Loucy (cell line): ENCODE measurements at regions not wholly inside any gene's neighbourhood (a gene's known extent, or its start where the extent isn't known, plus 50 kb on each side); places are given as distances from the start of the nearest gene placed in this dataset.
A peak's percentile ranks its signal among the peaks of the same experiment; 100 is the strongest.

Source experiments
- H2AFZ ChIP-seq: fragments of 200-600 bp; sonication (generic); 2 replicates; pipeline ENCODE4 v1.6.0; 2016; ENCODE audit warnings: antibody characterized with exemption, mild to moderate bottlenecking, low read length, moderate library complexity
- H3F3A ChIP-seq: fragments of 200-600 bp; 2 replicates; pipeline ENCODE4 v1.6.0; 2016; ENCODE audit warnings: antibody characterized with exemption, low read depth, mild to moderate bottlenecking
- H3K27me3 ChIP-seq: fragments of 200-600 bp; sonication (generic); 2 replicates; pipeline ENCODE4 v1.6.1; 2014; ENCODE audit warnings: low read length, mild to moderate bottlenecking; ENCODE audit not compliant: insufficient read depth, poor library complexity, severe bottlenecking
- H3K36me3 ChIP-seq: fragments of 200-600 bp; sonication (generic); 2 replicates; pipeline ENCODE4 v1.6.1; 2016; ENCODE audit warnings: low read length; ENCODE audit not compliant: insufficient read depth
- H3K4me1 ChIP-seq: fragments of 200-600 bp; sonication (generic); 2 replicates; pipeline ENCODE4 v1.5.1; 2014; ENCODE audit warnings: low read length, mild to moderate bottlenecking; ENCODE audit not compliant: insufficient read depth, poor library complexity, severe bottlenecking
- H3K4me2 ChIP-seq: fragments of 200-600 bp; sonication (generic); 2 replicates; pipeline ENCODE4 v1.6.0; 2014; ENCODE audit warnings: antibody characterized with exemption, low read length, low read depth, mild to moderate bottlenecking; ENCODE audit not compliant: poor library complexity, severe bottlenecking
- H3K4me3 ChIP-seq: fragments of 200-600 bp; sonication (generic); 2 replicates; pipeline ENCODE4 v1.5.1; 2014; ENCODE audit warnings: low read length, mild to moderate bottlenecking, mixed read lengths; ENCODE audit not compliant: poor library complexity, severe bottlenecking
- H3K79me2 ChIP-seq: fragments of 200-600 bp; sonication (generic); 2 replicates; pipeline ENCODE4 v1.6.1; 2014; ENCODE audit warnings: low read length; ENCODE audit not compliant: insufficient read depth
- H3K9ac ChIP-seq: fragments of 200-600 bp; sonication (generic); 2 replicates; pipeline ENCODE4 v1.6.0; 2014; ENCODE audit warnings: mild to moderate bottlenecking, low read depth, low read length, moderate library complexity; ENCODE audit not compliant: poor library complexity, severe bottlenecking
- H3K9me2 ChIP-seq: fragments of 200-600 bp; sonication (generic); replicated peaks from 2 replicates; pipeline ENCODE4 v1.6.1; 2016; ENCODE audit warnings: low read depth, low read length, mixed read lengths
- H3K9me3 ChIP-seq: fragments of 200-600 bp; sonication (generic); 2 replicates; pipeline ENCODE4 v1.6.1; 2014; ENCODE audit warnings: mild to moderate bottlenecking, antibody characterized with exemption, low read length, low read depth; ENCODE audit not compliant: insufficient read depth
- H4K20me1 ChIP-seq: fragments of 200-600 bp; sonication (generic); 2 replicates; pipeline ENCODE4 v1.6.0; 2014; ENCODE audit warnings: antibody characterized with exemption, low read length, mild to moderate bottlenecking; ENCODE audit not compliant: insufficient read depth, poor library complexity, severe bottlenecking
- EZH2phosphoT487 ChIP-seq: fragments of 200-600 bp; IDR thresholded peaks from 2 replicates; pipeline ENCODE4 v1.6.1; 2018; ENCODE audit warnings: antibody characterized with exemption, mild to moderate bottlenecking, moderate library complexity, borderline replicate concordance
- TF ChIP-seq, protein P1 (sequence below): fragments of 200-600 bp; sonication (generic); conservative IDR thresholded peaks from 2 replicates; pipeline ENCODE4 v1.5.1; 2014; ENCODE audit warnings: mild to moderate bottlenecking, antibody characterized with exemption, low read length

DNA sequence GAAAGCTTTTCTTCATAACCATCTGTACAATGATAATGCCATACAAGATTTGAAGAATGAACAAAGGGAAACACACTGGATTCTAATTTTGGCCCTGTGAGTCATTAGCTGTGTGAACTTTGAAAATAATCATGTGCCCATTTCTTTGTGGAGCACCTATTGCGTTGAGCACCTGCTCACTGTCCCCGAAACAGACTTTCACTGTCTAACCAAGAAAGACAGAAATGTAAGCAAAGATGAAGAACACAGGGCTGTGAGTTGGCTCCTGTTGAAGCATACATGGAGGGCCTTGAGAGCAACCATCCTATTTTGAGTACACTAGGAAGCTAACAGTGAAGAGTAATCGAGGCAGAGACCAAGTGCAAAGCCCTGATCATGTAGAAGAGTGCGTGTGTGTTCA lies 118.4 kb upstream of the SLC25A13 start:
- Histone ChIP-seq H3K4me1 (no peaks in the 10 kb centered on the region), H3K4me3 (no peak overlapping the region), H3K79me2 (no peaks in the 10 kb centered on the region), H3K9me2 (no peaks in the 10 kb centered on the region), H4K20me1 (no peaks in the 10 kb centered on the region), H2AFZ (no peak overlapping the region), H3F3A (no peaks in the 10 kb centered on the region), H3K9me3 (no peaks in the 10 kb centered on the region), H3K9ac (no peak overlapping the region), H3K27me3 (no peaks in the 10 kb centered on the region), H3K4me2 (no peak overlapping the region), H3K36me3 (no peaks in the 10 kb centered on the region)
- TF ChIP-seq, protein P1, sequence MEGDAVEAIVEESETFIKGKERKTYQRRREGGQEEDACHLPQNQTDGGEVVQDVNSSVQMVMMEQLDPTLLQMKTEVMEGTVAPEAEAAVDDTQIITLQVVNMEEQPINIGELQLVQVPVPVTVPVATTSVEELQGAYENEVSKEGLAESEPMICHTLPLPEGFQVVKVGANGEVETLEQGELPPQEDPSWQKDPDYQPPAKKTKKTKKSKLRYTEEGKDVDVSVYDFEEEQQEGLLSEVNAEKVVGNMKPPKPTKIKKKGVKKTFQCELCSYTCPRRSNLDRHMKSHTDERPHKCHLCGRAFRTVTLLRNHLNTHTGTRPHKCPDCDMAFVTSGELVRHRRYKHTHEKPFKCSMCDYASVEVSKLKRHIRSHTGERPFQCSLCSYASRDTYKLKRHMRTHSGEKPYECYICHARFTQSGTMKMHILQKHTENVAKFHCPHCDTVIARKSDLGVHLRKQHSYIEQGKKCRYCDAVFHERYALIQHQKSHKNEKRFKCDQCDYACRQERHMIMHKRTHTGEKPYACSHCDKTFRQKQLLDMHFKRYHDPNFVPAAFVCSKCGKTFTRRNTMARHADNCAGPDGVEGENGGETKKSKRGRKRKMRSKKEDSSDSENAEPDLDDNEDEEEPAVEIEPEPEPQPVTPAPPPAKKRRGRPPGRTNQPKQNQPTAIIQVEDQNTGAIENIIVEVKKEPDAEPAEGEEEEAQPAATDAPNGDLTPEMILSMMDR = no peak
- no peak for TF ChIP-seq EZH2phosphoT487

DNA sequence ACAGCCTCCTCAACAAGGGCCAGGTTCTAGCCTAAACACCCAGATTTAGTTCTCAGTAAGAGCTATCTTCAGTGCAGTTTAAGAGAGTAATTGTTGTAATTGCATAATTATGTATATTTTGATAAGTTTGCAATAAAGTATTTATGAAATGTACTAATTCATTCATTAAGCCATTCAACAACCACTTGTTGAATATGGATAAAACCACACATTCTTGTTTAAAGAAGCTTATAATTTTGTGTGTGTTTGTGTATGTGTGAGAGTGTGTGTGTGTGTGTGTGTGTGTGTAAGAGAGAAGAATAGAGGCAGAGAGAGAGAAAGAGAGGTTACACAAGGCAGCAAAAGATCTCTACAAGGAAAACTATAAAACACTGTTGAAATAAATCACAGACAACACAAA lies 115.0 kb upstream of the SLC25A13 start:
- Histone ChIP-seq H3K4me1 (no peaks in the 10 kb centered on the region), H3K4me2 (no peak overlapping the region), H3F3A (no peaks in the 10 kb centered on the region), H2AFZ (no peak overlapping the region), H3K27me3 (no peaks in the 10 kb centered on the region), H3K9me2 (no peaks in the 10 kb centered on the region), H3K9ac (no peak overlapping the region), H3K79me2 (no peaks in the 10 kb centered on the region), H3K4me3 (no peak overlapping the region), H3K9me3 (no peaks in the 10 kb centered on the region), H4K20me1 (no peaks in the 10 kb centered on the region), H3K36me3 (no peaks in the 10 kb centered on the region)
- no peak for TF ChIP-seq EZH2phosphoT487
- TF ChIP-seq, protein P1 = no peak

DNA sequence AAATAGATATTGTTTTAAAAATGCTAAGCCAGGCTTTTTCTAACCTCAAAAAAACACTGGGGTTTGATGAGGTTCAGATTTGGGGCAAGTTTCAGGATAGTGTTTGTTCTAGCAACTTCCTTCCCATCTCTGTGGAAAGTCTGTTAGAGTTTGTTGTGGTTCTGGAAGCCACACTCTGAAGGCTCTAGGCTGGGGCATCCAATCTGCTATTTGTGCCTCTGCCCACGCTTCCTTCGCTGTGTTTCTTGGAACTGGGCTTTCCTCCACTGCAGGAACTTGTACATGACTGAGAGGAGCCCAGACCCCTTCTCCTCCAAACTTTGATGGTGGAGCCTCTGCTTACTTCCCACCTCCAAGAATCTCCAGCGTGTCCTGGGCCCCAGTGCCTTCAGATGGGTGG lies 108.5 kb upstream of the SLC25A13 start:
- Histone ChIP-seq H3K9me2 (no peaks in the 10 kb centered on the region), H3K9ac (no peak overlapping the region), H3K4me1 (peaks cover 49% of the 10 kb centered on the region), H3F3A (no peaks in the 10 kb centered on the region), H2AFZ (no peak overlapping the region), H3K36me3 (no peaks in the 10 kb centered on the region), H3K9me3 (no peaks in the 10 kb centered on the region), H3K4me3 (no peak overlapping the region), H4K20me1 (no peaks in the 10 kb centered on the region), H3K4me2 (peak overlapping the region; percentile 9), H3K79me2 (no peaks in the 10 kb centered on the region), H3K27me3 (no peaks in the 10 kb centered on the region)
- TF ChIP-seq, protein P1 = no peak
- no peak for TF ChIP-seq EZH2phosphoT487
